Adrenal gland (tissue), 9 donors: ENCODE measurements at regions not wholly inside any gene's neighbourhood (a gene's known extent, or its start where the extent isn't known, plus 50 kb on each side); places are given as distances from the start of the nearest gene placed in this dataset.

Experiments used
- DNase-seq, 7 donors: peaks; one replicate each; pipeline ENCODE4 v3.0.0-alpha.2; 2019 to 2020
- H3K27ac ChIP-seq, 5 donors: fragments of 200-600 bp; sonication (generic) in 4 of 5; 1 replicate in 3 of 5; 2 replicates in 2 of 5; pipeline versions ENCODE4 v1.5.1 to v1.8.0; 2016 to 2020; ENCODE audit warnings: mild to moderate bottlenecking in 1 of 5
- H3K27me3 ChIP-seq: fragments of 200-600 bp; 2 replicates; pipeline ENCODE4 v1.8.0; 2021
- H3K36me3 ChIP-seq, 2 donors: fragments of 200-600 bp; replicated peaks in 1 of 2; 1 replicate in 1 of 2; 2 replicates in 1 of 2; pipeline versions ENCODE4 v1.5.1 to v1.8.0; 2018 to 2022
- H3K4me1 ChIP-seq, 2 donors: fragments of 200-600 bp; replicated peaks in 1 of 2; 1 replicate in 1 of 2; 2 replicates in 1 of 2; pipeline versions ENCODE4 v1.5.1 to v1.8.0; 2018 to 2021
- H3K4me3 ChIP-seq, 4 donors: fragments of 200-600 bp; sonication (generic) in 3 of 4; one replicate each; pipeline ENCODE4 v1.5.1; 2016 to 2018
- H3K9me3 ChIP-seq, 3 donors: fragments of 200-600 bp; sonication (generic) in 1 of 3; replicated peaks in 1 of 3; 1 replicate in 2 of 3; 2 replicates in 1 of 3; pipeline versions ENCODE4 v1.5.1 to v1.8.0; 2016 to 2021
- POLR2A ChIP-seq, 2 donors: fragments of 450-650 bp; IDR thresholded peaks; one replicate each; pipeline ENCODE4 v1.6.1; 2017; ENCODE audit warnings: antibody characterized with exemption in 2 of 2, mild to moderate bottlenecking in 2 of 2, moderate library complexity in 1 of 2
- WGBS, 4 donors: extraction: QIAGEN DNeasy Blood & Tissue Kit in 2 of 4; methylation state at CpG; one replicate each; pipeline versions ENCODE4 v1.1.5 to v1.1.7; 2013 to 2017; 5-methylcytosine and 5-hydroxymethylcytosine counted together
- intact Hi-C, 2 donors: fragments of 100-400 bp; cut with DNase I; formaldehyde crosslinking; loops; one replicate each; pipeline versions ENCODE4 v1.14.1 to v1.15.0; 2022 to 2023
- TF ChIP-seq, protein P1 (sequence below), 6 experiments: fragments of 450-650 bp in 4 of 6; fragments of 200-600 bp in 2 of 6; sonication (generic) in 1 of 6; IDR thresholded peaks; 1 replicate in 5 of 6; 2 replicates in 1 of 6; pipeline versions ENCODE4 v1.5.1 to v1.8.0; 2016 to 2021; ENCODE audit warnings: antibody characterized with exemption in 6 of 6, mild to moderate bottlenecking in 2 of 6, moderate library complexity in 1 of 6
- donor health status: healthy with polysubstance abuse.
- donor health status: Bipolar disorder and iron deficiency.
- donor health status: DM: yes; HTN: yes; CAD: no.
- donor health status: DM: no; HTN: no; CAD: no.
- donor health status: DM: no; HTN: no; CAD: no.

DNA sequence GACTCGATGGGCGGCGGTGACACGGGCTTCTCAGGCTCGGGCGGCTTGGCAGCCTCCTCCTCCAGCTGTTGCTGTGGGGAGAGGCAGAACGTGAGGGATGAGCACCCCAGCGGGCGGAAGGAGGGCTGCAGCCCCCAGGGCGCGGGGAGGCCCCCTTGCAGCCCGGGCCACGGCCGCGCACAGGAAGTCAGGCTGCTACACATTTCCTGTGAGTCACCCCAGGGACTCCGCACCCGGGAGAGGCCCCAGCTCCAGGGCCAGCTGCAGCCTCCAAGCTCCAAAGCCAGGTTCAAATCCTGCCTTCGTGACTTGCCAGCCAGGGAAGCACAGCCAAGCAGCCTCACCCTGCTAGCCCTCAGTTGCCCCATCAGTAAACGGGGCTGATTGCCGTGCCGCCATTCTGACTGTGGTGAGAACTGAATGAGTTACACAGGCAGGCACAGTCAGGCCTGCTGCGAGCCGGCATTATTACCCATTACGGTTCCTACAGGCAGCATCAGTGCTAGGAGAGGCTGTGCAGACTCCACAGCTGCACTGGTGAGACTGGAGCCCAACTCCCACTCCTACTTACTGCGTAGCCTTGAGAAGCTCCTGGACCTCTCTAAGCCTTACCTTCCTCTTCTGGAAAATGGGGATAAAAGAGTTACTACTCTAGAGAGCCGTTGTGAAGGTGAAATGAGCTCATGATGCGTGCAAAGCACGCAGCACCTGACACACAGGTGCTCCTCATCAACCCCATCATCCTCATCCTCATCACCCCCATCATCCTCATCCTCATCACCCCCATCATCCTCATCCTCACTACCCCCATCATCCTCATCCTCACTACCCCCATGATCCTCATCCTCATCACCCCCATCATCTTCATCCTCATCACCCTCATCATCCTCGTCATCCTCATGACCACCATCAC is 100.9 kb downstream of the NCOR2 start:
- peaks cover 0 to 13% of the 10 kb centered on the region in 2 donors for H3K4me1 ChIP-seq
- H3K9me3 ChIP-seq, result no peaks in the 10 kb centered on the region
- peak overlapping the region in 1 of 5 donors; percentile 73 for H3K27ac ChIP-seq
- intact Hi-C loops, result no loop called here
- DNase-seq, result peak in 1 of 7 donors; percentile 43
- no peaks in the 10 kb centered on the region for H3K27me3 ChIP-seq
- H3K36me3 ChIP-seq, result peaks cover 0 to 40% of the 10 kb centered on the region in 2 donors
- 52 to 67% (median 64%) methylated on average over 20 to 29 of the region's 29 CpGs for WGBS, 4 donors
- TF ChIP-seq, protein P1, sequence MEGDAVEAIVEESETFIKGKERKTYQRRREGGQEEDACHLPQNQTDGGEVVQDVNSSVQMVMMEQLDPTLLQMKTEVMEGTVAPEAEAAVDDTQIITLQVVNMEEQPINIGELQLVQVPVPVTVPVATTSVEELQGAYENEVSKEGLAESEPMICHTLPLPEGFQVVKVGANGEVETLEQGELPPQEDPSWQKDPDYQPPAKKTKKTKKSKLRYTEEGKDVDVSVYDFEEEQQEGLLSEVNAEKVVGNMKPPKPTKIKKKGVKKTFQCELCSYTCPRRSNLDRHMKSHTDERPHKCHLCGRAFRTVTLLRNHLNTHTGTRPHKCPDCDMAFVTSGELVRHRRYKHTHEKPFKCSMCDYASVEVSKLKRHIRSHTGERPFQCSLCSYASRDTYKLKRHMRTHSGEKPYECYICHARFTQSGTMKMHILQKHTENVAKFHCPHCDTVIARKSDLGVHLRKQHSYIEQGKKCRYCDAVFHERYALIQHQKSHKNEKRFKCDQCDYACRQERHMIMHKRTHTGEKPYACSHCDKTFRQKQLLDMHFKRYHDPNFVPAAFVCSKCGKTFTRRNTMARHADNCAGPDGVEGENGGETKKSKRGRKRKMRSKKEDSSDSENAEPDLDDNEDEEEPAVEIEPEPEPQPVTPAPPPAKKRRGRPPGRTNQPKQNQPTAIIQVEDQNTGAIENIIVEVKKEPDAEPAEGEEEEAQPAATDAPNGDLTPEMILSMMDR (IDR thresholded peaks at IDR 0.05), result peak in 1 of 6 experiments; percentile 20
- no peak for TF ChIP-seq POLR2A (IDR thresholded peaks at IDR 0.05)
- no peak overlapping the region for H3K4me3 ChIP-seq

DNA sequence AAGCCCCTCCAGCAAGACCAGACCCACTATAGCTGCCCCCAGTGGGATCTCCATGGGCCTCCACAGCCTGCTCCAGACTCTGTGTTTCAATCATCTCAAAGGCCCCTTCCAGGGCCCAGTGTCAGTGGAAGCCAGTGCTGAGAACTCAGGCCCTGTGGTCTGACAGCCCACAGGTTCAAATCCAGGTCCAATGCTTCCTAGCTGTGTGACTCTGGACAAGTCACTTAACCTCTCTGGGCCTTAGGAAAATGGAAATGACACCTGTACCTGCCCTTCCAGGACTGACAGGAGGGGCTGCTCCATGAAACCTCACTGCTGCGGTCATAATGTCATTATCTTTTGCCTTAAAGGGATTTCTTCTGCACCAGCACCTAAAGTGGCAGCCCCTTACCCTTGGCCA is 101.9 kb downstream of the NCOR2 start:
- 82 to 100% (median 94%) methylated on average over 1 of the region's 1 CpG for WGBS, 4 donors
- TF ChIP-seq, protein P1 (IDR thresholded peaks at IDR 0.05), result no peak
- no peak for TF ChIP-seq POLR2A (IDR thresholded peaks at IDR 0.05)
- Histone ChIP-seq H3K4me3 (no peak overlapping the region), H3K36me3 (peaks cover 0 to 33% of the 10 kb centered on the region in 2 donors), H3K9me3 (no peaks in the 10 kb centered on the region), H3K4me1 (peaks cover 0 to 13% of the 10 kb centered on the region in 2 donors), H3K27me3 (no peaks in the 10 kb centered on the region), H3K27ac (no peak overlapping the region)
- DNase-seq, result no peak
- intact Hi-C loops, result no loop called here

GRCh38 chr12:124464830-124465229 is 102.6 kb downstream of the NCOR2 start:
- WGBS, 4 donors, result 93 to 95% (median 93%) methylated on average over 4 of the region's 4 CpGs
- Histone ChIP-seq H3K27ac (no peak overlapping the region), H3K36me3 (peaks cover 0 to 38% of the 10 kb centered on the region in 2 donors)

GRCh38 chr12:124464062-124464461 is 103.3 kb downstream of the NCOR2 start:
- Histone ChIP-seq H3K27me3 (no peaks in the 10 kb centered on the region), H3K36me3 (peaks cover 0 to 44% of the 10 kb centered on the region in 2 donors), H3K4me3 (no peak overlapping the region), H3K4me1 (peaks cover 0 to 13% of the 10 kb centered on the region in 2 donors), H3K27ac (peak overlapping the region in 1 of 5 donors; percentile 1), H3K9me3 (no peaks in the 10 kb centered on the region)
- 32 to 51% (median 43%) methylated on average over 4 of the region's 4 CpGs for WGBS, 4 donors
- peak in 1 of 7 donors; percentile 58 for DNase-seq
- intact Hi-C loops, result no loop called here
- TF ChIP-seq, protein P1 (IDR thresholded peaks at IDR 0.05), result no peak
- TF ChIP-seq POLR2A (IDR thresholded peaks at IDR 0.05), result no peak

More at GRCh38 chr12:124464830-124465229, 102.6 kb downstream of the NCOR2 start:
- Histone ChIP-seq H3K9me3 (no peaks in the 10 kb centered on the region), H3K27me3 (no peaks in the 10 kb centered on the region), H3K4me3 (no peak overlapping the region), H3K4me1 (peaks cover 0 to 13% of the 10 kb centered on the region in 2 donors)
- no peak for DNase-seq
- TF ChIP-seq, protein P1 (IDR thresholded peaks at IDR 0.05), result no peak
- TF ChIP-seq POLR2A (IDR thresholded peaks at IDR 0.05), result no peak
- intact Hi-C loops, result no loop called here
